ENCODE measurements at regions not wholly inside any gene's neighbourhood (a gene's known extent, or its start where the extent isn't known, plus 50 kb on each side); places are given as distances from the start of the nearest gene placed in this dataset.

GRCh38 chr13:47126432-47126831 is 229.6 kb upstream of the HTR2A start:
- Mint-ChIP-seq H3K27ac (no peak overlapping the region), H3K9me3 (peaks cover 5% of the 10 kb centered on the region), H3K27me3 (ENCODE audit: low read depth, poor library complexity) (no peaks in the 10 kb centered on the region), H3K4me3 (no peak overlapping the region), H3K36me3 (ENCODE audit: low read depth) (peaks cover 5% of the 10 kb centered on the region), H3K4me1 (peaks cover 30% of the 10 kb centered on the region)
- DNase-seq: no peak
- TF ChIP-seq CTCF (IDR thresholded peaks at IDR 0.05): no peak

GRCh38 chr13:47121092-47121763 is 224.4 kb upstream of the HTR2A start:
- Mint-ChIP-seq H3K36me3 (ENCODE audit: low read depth) (peaks cover 5% of the 10 kb centered on the region), H3K27ac (peak overlapping the region; percentile 71), H3K9me3 (peaks cover 5% of the 10 kb centered on the region), H3K4me1 (peaks cover 28% of the 10 kb centered on the region), H3K27me3 (ENCODE audit: low read depth, poor library complexity) (peaks cover 3% of the 10 kb centered on the region), H3K4me3 (no peak overlapping the region)
- no peak for DNase-seq
- TF ChIP-seq CTCF (IDR thresholded peaks at IDR 0.05): no peak

GRCh38 chr13:47120282-47120681 is 223.4 kb upstream of the HTR2A start:
- DNase-seq: no peak
- H3K4me1 Mint-ChIP-seq: peaks cover 28% of the 10 kb centered on the region
- H3K36me3 Mint-ChIP-seq (ENCODE audit: low read depth): peaks cover 5% of the 10 kb centered on the region
- no peak for TF ChIP-seq CTCF (IDR thresholded peaks at IDR 0.05)
- H3K4me3 Mint-ChIP-seq: no peak overlapping the region
- peaks cover 3% of the 10 kb centered on the region for H3K27me3 Mint-ChIP-seq (ENCODE audit: low read depth, poor library complexity)
- H3K27ac Mint-ChIP-seq: no peak overlapping the region
- H3K9me3 Mint-ChIP-seq: peaks cover 5% of the 10 kb centered on the region

GRCh38 chr13:47119575-47120235 is 222.9 kb upstream of the HTR2A start:
- Mint-ChIP-seq H3K27me3 (ENCODE audit: low read depth, poor library complexity) (peaks cover 3% of the 10 kb centered on the region), H3K9me3 (peaks cover 5% of the 10 kb centered on the region), H3K27ac (no peak overlapping the region), H3K36me3 (ENCODE audit: low read depth) (peaks cover 5% of the 10 kb centered on the region), H3K4me1 (peaks cover 28% of the 10 kb centered on the region), H3K4me3 (no peak overlapping the region)
- TF ChIP-seq CTCF (IDR thresholded peaks at IDR 0.05): no peak
- DNase-seq: no peak

- no peak for TF ChIP-seq CTCF (IDR thresholded peaks at IDR 0.05)
- Mint-ChIP-seq H3K27me3 (ENCODE audit: low read depth, poor library complexity) (peaks cover 3% of the 10 kb centered on the region), H3K36me3 (ENCODE audit: low read depth) (no peaks in the 10 kb centered on the region), H3K4me3 (no peak overlapping the region), H3K27ac (no peak overlapping the region), H3K9me3 (no peaks in the 10 kb centered on the region), H3K4me1 (peaks cover 28% of the 10 kb centered on the region)
- no peak for DNase-seq
Observed at GRCh38 chr13:47117268-47117667, 220.4 kb upstream of the HTR2A start.

GRCh38 chr13:47114030-47114429 is 217.2 kb upstream of the HTR2A start:
- Mint-ChIP-seq H3K27me3 (ENCODE audit: low read depth, poor library complexity) (peaks cover 5% of the 10 kb centered on the region), H3K4me1 (peaks cover 9% of the 10 kb centered on the region), H3K9me3 (peaks cover 3% of the 10 kb centered on the region), H3K27ac (no peak overlapping the region), H3K4me3 (no peak overlapping the region), H3K36me3 (ENCODE audit: low read depth) (no peaks in the 10 kb centered on the region)
- TF ChIP-seq CTCF (IDR thresholded peaks at IDR 0.05): no peak
- no peak for DNase-seq

Data from nephron progenitor cell (in vitro differentiated cells).